ENCODE measurements at regions not wholly inside any gene's neighbourhood (a gene's known extent, or its start where the extent isn't known, plus 50 kb on each side); places are given as distances from the start of the nearest gene placed in this dataset.
"Not testable (repeated sequence)": the region's sequence is repeated elsewhere in the genome, so short reads cannot be mapped to it uniquely, and the experiment has no call there.

GRCh38 chr17:64771980-64772844 is 110.1 kb upstream of the SMURF2 start:
- no peak for DNase-seq

- no peak for DNase-seq
These were observed 107.6 kb upstream of the SMURF2 start for GRCh38 chr17:64769712-64770111.

- DNase-seq, result no peak
These were observed 105.3 kb upstream of the SMURF2 start for GRCh38 chr17:64767269-64767997.

GRCh38 chr17:64765191-64765889 is 103.2 kb upstream of the SMURF2 start:
- DNase-seq, result no peak

DNA sequence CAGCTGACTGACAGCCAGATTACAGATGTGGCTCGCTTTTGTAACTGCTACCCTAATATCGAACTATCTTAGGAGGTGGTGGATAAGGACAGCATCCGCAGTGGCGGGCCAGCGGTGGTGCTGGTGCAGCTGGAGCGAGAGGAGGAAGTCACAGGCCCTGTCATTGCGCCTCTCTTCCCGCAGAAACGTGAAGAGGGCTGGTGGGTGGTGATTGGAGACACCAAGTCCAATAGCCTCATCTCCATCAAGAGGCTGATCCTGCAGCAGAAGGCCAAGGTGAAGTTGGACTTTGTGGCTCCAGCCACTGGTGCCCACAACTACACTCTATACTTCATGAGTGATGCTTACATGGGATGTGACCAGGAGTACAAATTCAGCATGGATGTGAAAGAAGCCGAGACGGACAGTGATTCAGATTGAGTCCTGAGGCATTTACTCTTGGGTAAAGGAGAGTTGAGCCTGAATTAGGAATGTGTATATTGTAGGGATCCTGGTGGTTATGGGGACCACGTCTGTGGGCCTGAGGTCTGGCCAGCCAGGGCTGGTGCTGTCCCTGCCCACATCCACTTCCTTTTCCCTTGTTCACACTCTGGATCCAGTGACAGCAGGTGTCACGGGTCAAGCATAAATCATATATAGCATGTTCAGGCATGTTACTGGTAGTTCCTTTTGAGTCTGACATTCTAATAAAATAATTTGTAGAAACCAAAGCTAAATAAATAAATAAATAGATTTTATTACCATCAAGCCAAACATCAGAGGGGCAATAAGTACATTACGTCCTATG is 89.0 kb upstream of the SMURF2 start:
- no peak for DNase-seq

DNA sequence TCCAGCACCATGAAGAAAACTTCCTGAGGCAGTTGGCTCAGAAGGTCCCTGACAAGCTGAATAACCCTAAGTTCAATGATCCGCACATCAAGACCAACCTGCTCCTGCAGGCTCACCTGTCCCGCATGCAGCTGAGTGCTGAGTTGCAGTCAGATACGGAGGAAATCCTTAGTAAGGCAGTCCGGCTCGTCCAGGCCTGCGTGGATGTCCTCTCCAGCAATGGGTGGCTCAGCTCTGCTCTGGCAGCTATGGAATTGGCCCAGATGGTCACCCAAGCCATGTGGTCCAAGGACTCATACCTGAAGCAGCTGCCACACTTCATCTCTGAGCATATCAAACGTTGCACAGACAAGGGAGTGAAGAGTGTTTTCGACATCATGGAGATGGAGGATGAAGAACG is 88.4 kb upstream of the SMURF2 start:
- no peak for DNase-seq

DNA sequence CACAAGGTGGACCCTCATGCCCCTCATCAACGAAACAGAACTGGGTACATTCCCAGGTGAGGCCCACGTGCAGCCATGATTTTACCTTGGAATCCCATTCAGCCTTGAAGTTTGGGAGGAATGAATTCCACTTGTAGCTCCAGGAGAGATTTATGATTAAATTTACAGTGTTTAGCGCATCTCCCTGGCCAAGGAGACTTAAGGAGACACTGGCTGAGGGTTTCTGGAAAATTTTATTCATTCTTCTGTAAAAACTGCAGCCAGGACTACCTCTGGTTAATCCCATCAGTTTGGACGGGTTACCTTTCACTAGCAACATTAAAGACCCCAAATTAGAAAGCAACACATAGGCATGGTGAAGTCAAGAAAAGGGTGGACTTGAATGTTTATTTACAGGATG is 87.2 kb upstream of the SMURF2 start:
- no peak for DNase-seq

GRCh38 chr17:64747938-64748540 is 85.9 kb upstream of the SMURF2 start:
- no peak for DNase-seq

DNA sequence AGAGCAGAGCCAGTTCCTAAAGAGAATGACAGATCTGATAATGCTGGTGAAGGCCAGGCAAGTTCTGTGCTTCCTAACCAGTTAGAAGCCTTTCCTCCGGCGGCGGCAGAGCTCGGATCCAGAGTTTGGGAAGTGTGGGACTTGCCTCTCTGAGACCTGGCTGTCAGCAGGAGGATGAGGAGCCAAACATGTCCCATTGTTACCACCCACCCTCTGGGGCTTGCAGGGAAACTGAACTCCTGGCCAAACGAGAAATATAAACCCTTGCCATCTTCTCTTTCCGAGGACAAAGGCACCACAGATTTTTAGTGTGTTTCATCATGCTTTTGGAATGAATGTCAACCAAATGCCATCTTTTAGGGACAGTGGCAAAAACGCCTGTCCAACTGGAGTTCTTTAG is 80.2 kb upstream of the SMURF2 start:
- no peak for DNase-seq

DNA sequence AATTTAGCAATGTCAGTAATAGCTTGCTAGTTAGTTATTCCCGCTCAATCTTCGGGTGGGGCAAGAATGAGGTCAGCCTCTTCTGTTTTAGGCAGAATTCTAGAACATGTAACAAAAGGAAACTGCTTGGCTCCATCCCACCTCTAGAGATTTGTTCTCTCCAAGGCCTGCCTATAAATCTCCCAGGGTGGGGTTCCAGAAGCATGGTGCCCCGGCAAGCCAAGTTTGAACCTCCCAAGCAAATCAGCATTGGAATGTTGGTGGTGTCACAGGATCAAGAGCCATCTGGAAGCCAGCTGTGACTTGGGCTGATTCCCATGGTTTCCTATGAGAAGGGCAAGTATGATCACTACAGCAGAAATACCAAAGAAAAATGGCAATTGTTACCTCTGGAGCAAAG is 79.8 kb upstream of the SMURF2 start:
- DNase-seq, result not testable (repeated sequence)

- DNase-seq, result no peak
These were observed 79.0 kb upstream of the SMURF2 start for GRCh38 chr17:64741038-64741641.

DNA sequence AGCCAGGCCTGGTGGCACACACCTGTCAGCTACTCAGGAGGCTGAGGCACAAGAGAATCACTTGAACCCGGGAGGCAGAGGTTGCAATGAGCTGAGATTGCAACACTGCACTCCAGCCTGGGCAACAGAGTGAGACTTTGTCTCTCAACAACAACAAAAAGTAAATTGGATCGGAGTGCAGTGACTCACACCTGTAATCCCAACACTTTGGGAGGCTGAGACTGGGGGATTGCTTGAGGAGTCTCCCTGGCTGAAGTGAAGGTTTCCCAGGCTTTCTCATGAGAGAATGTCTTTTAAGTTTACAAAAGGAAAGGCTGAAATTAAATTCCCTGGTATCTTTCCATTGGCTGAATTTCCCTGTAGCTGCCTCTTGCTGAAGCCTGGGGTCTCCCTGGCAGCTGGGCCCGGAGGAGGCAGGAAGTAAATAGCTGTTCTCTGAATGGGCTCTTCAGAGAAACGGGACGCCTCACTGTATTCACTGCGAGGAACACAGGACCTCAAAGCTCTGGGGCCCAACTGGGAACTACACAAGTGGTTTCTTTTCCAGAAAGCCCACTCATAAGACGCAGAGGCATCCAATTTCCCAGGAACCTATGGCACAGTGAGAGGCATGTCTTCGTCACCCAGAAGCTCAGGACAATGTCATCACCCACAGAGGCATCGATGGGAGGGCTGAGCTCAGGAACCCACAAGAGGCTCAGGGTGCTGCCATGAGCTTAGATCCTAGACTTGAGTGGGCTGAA is 77.4 kb upstream of the SMURF2 start:
- DNase-seq, result no peak

GRCh38 chr17:64736804-64737492 is 74.8 kb upstream of the SMURF2 start:
- DNase-seq, result no peak

DNA sequence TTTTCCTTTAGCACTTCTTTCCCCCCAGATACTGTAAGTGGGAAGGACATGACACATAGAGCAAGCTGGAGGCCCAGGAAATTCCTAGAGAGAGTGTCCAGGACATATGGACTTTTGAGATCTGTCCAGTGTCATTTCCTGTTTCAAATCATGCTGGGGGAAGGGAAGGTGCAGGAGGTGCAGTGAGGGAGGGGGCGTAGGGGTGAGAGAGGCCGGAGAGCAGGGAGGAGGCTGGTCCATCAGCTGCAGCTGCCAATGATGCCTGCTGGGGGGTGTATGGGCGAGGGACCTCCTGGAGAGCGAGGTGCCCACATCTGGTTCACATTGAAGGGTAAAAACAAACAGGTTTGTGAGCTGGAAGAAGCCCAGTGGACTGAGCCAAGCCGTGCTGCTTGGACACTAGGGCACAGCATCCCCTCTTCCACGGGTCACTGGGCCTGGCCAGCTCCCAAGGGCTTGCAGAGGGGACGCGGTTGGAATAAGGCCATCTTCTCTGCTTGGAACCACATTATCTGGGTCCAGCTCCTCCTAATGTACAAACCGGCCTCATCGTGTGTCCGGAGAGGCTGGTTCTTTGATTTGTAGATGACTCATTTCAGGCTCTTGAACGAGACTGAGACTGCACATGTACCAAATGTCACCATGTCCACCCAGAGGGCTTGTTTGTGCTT is 70.4 kb upstream of the SMURF2 start:
- no peak for DNase-seq

- not testable (repeated sequence) for DNase-seq
These were observed 67.9 kb upstream of the SMURF2 start for GRCh38 chr17:64730023-64730422.

DNA sequence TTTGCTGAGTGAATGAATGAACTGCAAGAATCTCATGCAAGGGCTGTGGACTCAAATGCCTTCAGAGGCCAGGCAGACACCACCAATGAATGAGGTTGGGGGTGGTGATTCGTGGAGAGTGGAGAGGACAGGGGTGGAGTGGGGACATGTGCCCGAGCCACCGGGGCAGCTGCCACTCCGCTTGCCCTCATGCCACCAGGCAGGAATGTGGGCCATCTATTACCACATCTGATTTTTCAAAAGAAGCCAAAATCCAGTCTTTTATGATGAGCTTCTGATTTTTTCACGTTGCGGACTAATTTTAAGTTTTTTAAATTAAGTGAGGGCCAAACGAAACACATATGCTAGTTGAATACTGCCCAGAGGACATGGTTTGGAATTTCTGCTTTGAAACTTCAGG is 67.1 kb upstream of the SMURF2 start:
- DNase-seq, result no peak

DNA sequence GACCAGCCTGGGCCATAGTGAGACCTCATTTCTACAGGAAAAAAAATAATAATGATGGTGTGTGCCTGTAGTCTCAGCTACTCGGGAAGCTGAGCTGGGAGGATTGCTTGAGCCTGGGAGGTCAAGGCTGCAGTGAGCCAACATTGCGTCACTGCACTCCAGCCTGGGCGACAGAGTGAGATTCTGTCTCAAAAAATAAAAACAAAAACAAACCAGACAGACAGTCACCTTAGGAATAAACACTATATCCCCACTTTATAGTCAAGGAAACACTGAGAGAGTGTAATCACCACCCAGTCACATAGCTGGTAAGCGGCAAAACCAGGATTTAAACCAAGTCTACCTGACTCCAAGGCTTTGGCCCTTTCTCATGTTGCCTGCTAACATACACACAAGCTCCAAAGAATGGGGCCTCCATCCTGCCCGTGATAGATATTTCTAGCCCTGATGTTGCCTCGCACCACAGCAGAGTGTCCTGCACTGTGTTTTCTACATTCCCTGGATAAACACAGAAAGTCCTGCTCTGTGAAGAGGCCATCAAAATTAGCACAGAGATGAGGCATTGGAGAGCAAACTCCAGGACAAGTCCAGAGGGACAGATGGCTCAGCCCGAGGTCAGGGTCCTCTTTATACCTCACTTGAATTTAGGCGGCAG is 66.1 kb upstream of the SMURF2 start:
- no peak for DNase-seq

DNA sequence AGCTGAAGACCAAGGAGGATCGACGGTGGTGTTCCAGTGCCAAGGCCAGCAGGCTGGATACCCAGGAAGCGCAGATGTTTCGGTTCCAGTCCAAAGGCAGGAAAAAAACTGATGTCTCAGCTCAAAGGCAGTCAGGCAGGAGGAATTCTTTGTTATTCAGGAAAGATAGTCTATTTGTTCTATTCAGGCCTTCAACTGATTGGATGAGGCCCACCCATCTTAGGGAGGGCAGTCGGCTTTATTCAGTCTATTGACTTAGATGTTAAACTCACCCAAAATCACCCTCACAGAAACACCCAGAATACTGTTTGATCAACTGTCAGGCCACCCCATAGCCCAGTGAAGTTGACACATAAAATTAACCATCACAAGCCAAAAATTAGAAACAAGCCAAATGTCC is 63.9 kb upstream of the SMURF2 start:
- DNase-seq, result not testable (repeated sequence)

- not testable (repeated sequence) for DNase-seq
These were observed 62.1 kb upstream of the SMURF2 start for GRCh38 chr17:64724246-64724645.
